Kidney (tissue), 10 donors: ENCODE measurements at regions not wholly inside any gene's neighbourhood (a gene's known extent, or its start where the extent isn't known, plus 50 kb on each side); places are given as distances from the start of the nearest gene placed in this dataset.
"Not testable (repeated sequence)": the region's sequence is repeated elsewhere in the genome, so short reads cannot be mapped to it uniquely, and the experiment has no call there.

Source experiments
- DNase-seq, 5 donors: peaks; one replicate each; pipeline ENCODE4 v3.0.0-alpha.2; 2013 to 2020
- FAIRE-seq: peaks from 2 replicates; lab custom pipeline; 2012; peaks lifted over from hg19 to GRCh38; lab: Jason Lieb, UNC
- H3K27ac ChIP-seq, 2 donors: one replicate each; pipeline ENCODE4 v1.7.0; 2013; ENCODE audit warnings: low read depth in 2 of 2, low read length in 2 of 2, inconsistent platforms in 1 of 2
- H3K27me3 ChIP-seq: one replicate; pipeline ENCODE4 v1.7.1; 2013; ENCODE audit warnings: low read length, inconsistent platforms; ENCODE audit not compliant: control insufficient read depth, insufficient read depth
- H3K36me3 ChIP-seq, 3 donors: one replicate each; pipeline versions ENCODE4 v1.7.0 to v1.7.1; 2013; ENCODE audit warnings: low read length in 3 of 3, control low read depth in 1 of 3, inconsistent platforms in 1 of 3; ENCODE audit not compliant: insufficient read depth in 3 of 3, control insufficient read depth in 2 of 3
- H3K4me1 ChIP-seq, 3 donors: one replicate each; pipeline versions ENCODE4 v1.7.0 to v1.7.1; 2013; ENCODE audit warnings: low read length in 3 of 3, inconsistent platforms in 1 of 3, low read depth in 1 of 3; ENCODE audit not compliant: control insufficient read depth in 2 of 3, insufficient read depth in 2 of 3
- H3K4me3 ChIP-seq, 3 donors: one replicate each; pipeline versions ENCODE4 v1.7.0 to v1.8.1; 2013; ENCODE audit warnings: low read length in 3 of 3, control low read depth in 1 of 3, inconsistent platforms in 1 of 3
- H3K9ac ChIP-seq, 3 donors: one replicate each; pipeline versions ENCODE4 v1.7.0 to v1.7.1; 2013; ENCODE audit warnings: low read length in 3 of 3, control low read depth in 1 of 3, inconsistent platforms in 1 of 3
- H3K9me3 ChIP-seq, 3 donors: one replicate each; pipeline versions ENCODE4 v1.7.0 to v1.7.1; 2013; ENCODE audit warnings: low read length in 3 of 3, control low read depth in 1 of 3, inconsistent platforms in 1 of 3; ENCODE audit not compliant: control insufficient read depth in 2 of 3, insufficient read depth in 1 of 3
- intact Hi-C: fragments of 100-400 bp; cut with DNase I; formaldehyde crosslinking; loops from one replicate; pipeline ENCODE4 v1.11.1; 2022
- donor health status: control.
- donor health status: control.
- donor health status: DM: yes; HTN: yes; CAD: no.
- donor health status: Normal renal cell carcinoma (clear cell type).

- DNase-seq = peak in 1 of 5 donors; percentile 37
Observed at GRCh38 chr2:87410371-87410770, 337.5 kb upstream of the PLGLB2 start.

GRCh38 chr2:87412036-87412820, 335.7 kb upstream of the PLGLB2 start:
- H3K36me3 ChIP-seq, H3K27ac ChIP-seq, H3K4me3 ChIP-seq, H3K27me3 ChIP-seq, H3K4me1 ChIP-seq, H3K9ac ChIP-seq, intact Hi-C loops, H3K9me3 ChIP-seq, FAIRE-seq: not testable (repeated sequence)
- DNase-seq = peak in 1 of 5 donors; percentile 66

More at GRCh38 chr2:87410371-87410770, 337.5 kb upstream of the PLGLB2 start:
- FAIRE-seq, intact Hi-C loops, H3K36me3 ChIP-seq, H3K27me3 ChIP-seq, H3K9me3 ChIP-seq, H3K27ac ChIP-seq, H3K4me3 ChIP-seq, H3K4me1 ChIP-seq, H3K9ac ChIP-seq: not testable (repeated sequence)

- H3K4me1 ChIP-seq, H3K9me3 ChIP-seq, H3K4me3 ChIP-seq, FAIRE-seq, H3K36me3 ChIP-seq, DNase-seq, H3K27ac ChIP-seq, intact Hi-C loops, H3K9ac ChIP-seq, H3K27me3 ChIP-seq: not testable (repeated sequence)
Observed at GRCh38 chr2:87414331-87414730, 333.6 kb upstream of the PLGLB2 start.

GRCh38 chr2:87414795-87415570, 332.9 kb upstream of the PLGLB2 start:
- H3K4me1 ChIP-seq, intact Hi-C loops, H3K4me3 ChIP-seq, H3K27ac ChIP-seq, H3K9me3 ChIP-seq, FAIRE-seq, H3K36me3 ChIP-seq, H3K27me3 ChIP-seq, H3K9ac ChIP-seq: not testable (repeated sequence)
- DNase-seq = peak in 1 of 5 donors; percentile 77

GRCh38 chr2:87415586-87416265, 332.2 kb upstream of the PLGLB2 start:
- H3K9me3 ChIP-seq, H3K36me3 ChIP-seq, H3K4me3 ChIP-seq, H3K27ac ChIP-seq, intact Hi-C loops, H3K27me3 ChIP-seq, H3K4me1 ChIP-seq, FAIRE-seq, H3K9ac ChIP-seq: not testable (repeated sequence)
- peak in 1 of 5 donors; percentile 84 for DNase-seq

- H3K27ac ChIP-seq, H3K36me3 ChIP-seq, H3K9ac ChIP-seq, H3K4me3 ChIP-seq, H3K9me3 ChIP-seq, H3K4me1 ChIP-seq, FAIRE-seq, intact Hi-C loops, H3K27me3 ChIP-seq: not testable (repeated sequence)
- DNase-seq = peak in 1 of 5 donors; percentile 86
Observed at GRCh38 chr2:87416266-87416592, 331.7 kb upstream of the PLGLB2 start.

GRCh38 chr2:87417147-87417546, 330.7 kb upstream of the PLGLB2 start:
- H3K27ac ChIP-seq, H3K27me3 ChIP-seq, H3K9me3 ChIP-seq, H3K4me1 ChIP-seq, H3K9ac ChIP-seq, intact Hi-C loops, FAIRE-seq, H3K36me3 ChIP-seq, H3K4me3 ChIP-seq: not testable (repeated sequence)
- peak in 1 of 5 donors; percentile 44 for DNase-seq
